Activated T-helper 2 cell treated with anti-CD3 and anti-CD28 coated beads, Interferon-gamma antibody, Interleukin-2, Interleukin-4, amounts not matched to agents 10 μg/mL and 5 μg/mL and 100 μg/mL, durations not matched to agents 14 hours and 24 hours and 36 hours (primary cell): ENCODE measurements at regions not wholly inside any gene's neighbourhood (a gene's known extent, or its start where the extent isn't known, plus 50 kb on each side); places are given as distances from the start of the nearest gene placed in this dataset.

ENCODE experiments used
- DNase-seq: peaks from one replicate; pipeline ENCODE4 v3.0.0; 2021; ENCODE audit warnings: low spot score
- H3K27ac Mint-ChIP-seq: one replicate; pipeline ENCODE4 v1.8.0; 2021; ENCODE audit warnings: mixed read lengths
- H3K27me3 Mint-ChIP-seq: one replicate; pipeline ENCODE4 v1.8.0; 2021; ENCODE audit warnings: low read depth, mixed read lengths
- H3K36me3 Mint-ChIP-seq: one replicate; pipeline ENCODE4 v1.8.0; 2021; ENCODE audit warnings: low read depth, mixed read lengths
- H3K4me1 Mint-ChIP-seq: one replicate; pipeline ENCODE4 v1.8.0; 2021; ENCODE audit warnings: low read depth, mixed read lengths
- H3K4me3 Mint-ChIP-seq: one replicate; pipeline ENCODE4 v1.8.0; 2021; ENCODE audit warnings: low read depth, mild to moderate bottlenecking, moderate library complexity, mixed read lengths
- H3K9me3 Mint-ChIP-seq: one replicate; pipeline ENCODE4 v1.8.0; 2021; ENCODE audit warnings: mixed read lengths
- intact Hi-C: fragments of 100-400 bp; cut with micrococcal nuclease; formaldehyde crosslinking; loops from one replicate; pipeline ENCODE4 v1.15.1; 2023

DNA sequence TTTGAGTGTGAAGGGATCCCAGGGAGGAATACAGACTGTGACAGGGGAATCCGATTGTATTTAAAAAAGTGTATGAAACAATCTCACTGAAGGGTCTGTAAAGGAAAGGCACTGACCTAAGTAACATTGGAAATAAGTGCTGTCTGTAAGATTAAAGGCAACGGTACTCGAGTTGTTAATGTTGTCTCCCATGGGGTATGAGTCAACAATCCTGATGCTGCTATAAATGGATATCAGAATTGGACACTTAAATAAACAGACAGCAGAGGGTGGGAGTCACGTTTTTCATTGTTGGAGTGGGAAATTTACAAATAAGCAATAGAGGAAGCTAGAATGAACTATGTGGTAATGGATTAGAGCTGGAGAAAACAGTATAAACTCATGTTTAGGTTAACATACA lies 452.4 kb upstream of the RGPD4 start:
- Mint-ChIP-seq H3K27me3 (no peaks in the 10 kb centered on the region), H3K4me3 (no peak overlapping the region), H3K4me1 (no peaks in the 10 kb centered on the region), H3K9me3 (peaks cover 11% of the 10 kb centered on the region), H3K27ac (no peak overlapping the region), H3K36me3 (no peaks in the 10 kb centered on the region)
- intact Hi-C loops, result no loop called here
- DNase-seq, result no peak

DNA sequence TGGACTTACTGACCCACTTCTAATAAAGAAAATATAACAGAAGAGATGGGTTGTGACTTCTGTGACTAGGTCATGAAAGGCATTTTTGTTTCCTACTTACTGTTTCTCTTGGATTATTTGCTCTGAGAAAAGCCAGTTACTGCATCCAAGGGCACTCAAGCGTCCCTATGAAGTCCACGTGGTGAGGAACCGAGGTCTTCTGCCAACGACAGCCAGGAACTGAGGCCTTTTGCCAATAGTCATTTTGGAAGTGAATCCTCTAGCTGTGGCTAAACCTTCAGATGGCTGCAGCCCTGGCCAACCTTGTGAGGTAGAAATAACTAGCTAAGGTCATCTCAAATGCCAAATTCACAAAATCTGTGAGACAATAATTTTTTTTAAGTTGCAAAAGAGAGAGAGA lies 449.8 kb upstream of the RGPD4 start:
- Mint-ChIP-seq H3K27ac (no peak overlapping the region), H3K27me3 (no peaks in the 10 kb centered on the region), H3K9me3 (peaks cover 5% of the 10 kb centered on the region), H3K4me1 (no peaks in the 10 kb centered on the region), H3K36me3 (no peaks in the 10 kb centered on the region), H3K4me3 (no peak overlapping the region)
- intact Hi-C loops, result no loop called here
- DNase-seq, result no peak

DNA sequence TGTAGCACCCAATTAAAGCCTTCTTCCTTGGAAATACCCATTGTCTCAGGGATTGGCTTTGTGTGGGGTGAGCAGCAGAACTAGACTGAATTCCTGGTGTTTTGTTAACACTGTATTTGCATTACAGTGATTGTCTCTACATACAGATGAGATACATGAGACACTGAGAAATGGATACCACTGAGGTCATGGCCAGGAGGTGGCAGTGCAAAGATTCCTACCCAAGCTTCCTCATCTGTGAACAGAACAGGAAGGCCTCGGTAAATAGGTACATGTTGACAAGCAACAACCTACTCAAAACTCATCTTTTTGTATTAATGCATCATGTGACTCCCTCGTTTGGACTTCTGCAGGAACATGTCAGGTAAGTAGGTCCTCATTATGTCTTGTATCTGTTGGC lies 445.8 kb upstream of the RGPD4 start:
- Mint-ChIP-seq H3K27ac (no peak overlapping the region), H3K4me3 (no peak overlapping the region), H3K36me3 (no peaks in the 10 kb centered on the region), H3K9me3 (peaks cover 4% of the 10 kb centered on the region), H3K4me1 (no peaks in the 10 kb centered on the region), H3K27me3 (no peaks in the 10 kb centered on the region)
- intact Hi-C loops, result no loop called here
- DNase-seq, result no peak

GRCh38 chr2:107383691-107384090 lies 443.0 kb upstream of the RGPD4 start:
- H3K9me3 Mint-ChIP-seq, result peaks cover 11% of the 10 kb centered on the region

GRCh38 chr2:107384422-107384821 lies 442.3 kb upstream of the RGPD4 start:
- DNase-seq, result no peak
- Mint-ChIP-seq H3K27ac (no peak overlapping the region), H3K27me3 (no peaks in the 10 kb centered on the region), H3K4me3 (no peak overlapping the region), H3K4me1 (no peaks in the 10 kb centered on the region), H3K9me3 (peaks cover 15% of the 10 kb centered on the region), H3K36me3 (no peaks in the 10 kb centered on the region)
- intact Hi-C loops, result no loop called here

More at GRCh38 chr2:107383691-107384090, 443.0 kb upstream of the RGPD4 start:
- no peak for DNase-seq
- Mint-ChIP-seq H3K27ac (no peak overlapping the region), H3K36me3 (no peaks in the 10 kb centered on the region), H3K27me3 (no peaks in the 10 kb centered on the region), H3K4me3 (no peak overlapping the region), H3K4me1 (no peaks in the 10 kb centered on the region)
- intact Hi-C loops, result no loop called here

- H3K4me1 Mint-ChIP-seq, result no peaks in the 10 kb centered on the region
- H3K9me3 Mint-ChIP-seq, result peaks cover 15% of the 10 kb centered on the region
- H3K27me3 Mint-ChIP-seq, result no peaks in the 10 kb centered on the region
- DNase-seq, result no peak
- no peak overlapping the region for H3K4me3 Mint-ChIP-seq
- no peaks in the 10 kb centered on the region for H3K36me3 Mint-ChIP-seq
- H3K27ac Mint-ChIP-seq, result no peak overlapping the region
- intact Hi-C loops, result no loop called here
Observed at GRCh38 chr2:107385921-107386320, 440.8 kb upstream of the RGPD4 start.

DNA sequence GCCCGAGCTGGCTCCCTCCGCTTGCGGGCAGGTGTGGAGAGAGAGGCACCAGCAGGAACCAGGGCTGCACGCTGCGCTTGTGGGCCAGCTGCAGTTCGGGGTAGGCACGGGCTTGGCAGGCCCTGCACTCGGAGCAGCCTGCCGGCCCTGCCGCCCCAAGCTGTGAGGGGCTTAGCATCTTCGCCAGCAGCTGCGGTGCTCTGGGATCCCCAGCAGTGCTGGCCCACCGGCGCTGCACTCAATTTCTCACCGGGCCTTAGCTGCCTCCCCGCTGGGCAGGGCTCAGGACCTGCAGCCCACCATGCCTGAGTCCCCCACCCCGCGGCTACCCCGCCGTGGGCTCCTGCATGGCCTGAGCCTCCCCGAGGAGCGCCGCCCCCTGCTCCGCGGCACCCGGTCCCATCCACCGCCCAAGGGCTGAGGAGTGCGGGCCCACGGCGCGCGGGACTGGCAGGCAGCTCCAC lies 434.4 kb upstream of the RGPD4 start:
- Mint-ChIP-seq H3K4me1 (no peaks in the 10 kb centered on the region), H3K9me3 (peaks cover 10% of the 10 kb centered on the region), H3K36me3 (no peaks in the 10 kb centered on the region), H3K4me3 (no peak overlapping the region), H3K27ac (no peak overlapping the region), H3K27me3 (no peaks in the 10 kb centered on the region)
- DNase-seq, result no peak
- intact Hi-C loops, result no loop called here

DNA sequence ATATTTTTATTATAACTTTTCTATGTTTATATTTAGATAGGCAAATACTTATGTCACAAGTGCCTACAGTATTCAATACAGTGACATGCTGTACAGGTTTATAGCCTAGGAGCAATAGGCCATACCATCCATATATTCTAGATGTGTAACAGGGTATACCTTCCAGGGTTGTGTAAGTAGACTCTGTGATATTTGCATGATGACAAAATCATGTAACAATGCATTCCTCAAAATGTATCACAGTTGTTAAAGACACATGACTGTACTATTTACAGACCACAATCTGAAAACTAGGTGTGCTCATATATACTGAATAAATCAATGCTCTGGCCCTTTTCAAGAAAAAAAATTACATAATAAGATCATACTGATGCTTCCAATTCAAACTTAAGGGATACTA lies 433.2 kb upstream of the RGPD4 start:
- H3K36me3 Mint-ChIP-seq, result no peaks in the 10 kb centered on the region
- intact Hi-C loops, result no loop called here

DNA sequence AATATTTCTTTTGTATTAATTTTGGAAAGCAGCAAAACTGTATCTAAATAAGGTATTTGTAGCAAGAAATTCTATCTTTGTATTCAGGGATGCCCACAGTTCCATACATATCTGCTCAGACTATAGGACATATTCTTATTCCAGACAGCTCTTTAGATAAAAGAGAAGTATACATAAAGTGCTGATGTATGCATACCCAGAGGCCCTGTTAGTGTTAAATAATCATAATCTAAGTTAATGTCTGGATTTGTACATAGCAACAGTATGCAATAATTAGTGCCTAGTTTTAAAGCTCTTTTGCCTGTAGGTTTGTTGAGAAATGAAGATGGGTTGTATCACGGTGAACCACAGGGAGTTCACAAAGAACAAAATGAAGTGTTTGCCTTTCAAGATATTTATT lies 428.0 kb upstream of the RGPD4 start:
- DNase-seq, result no peak
- H3K27ac Mint-ChIP-seq, result no peak overlapping the region
- no peak overlapping the region for H3K4me3 Mint-ChIP-seq
- no peaks in the 10 kb centered on the region for H3K4me1 Mint-ChIP-seq
- intact Hi-C loops, result no loop called here
- no peaks in the 10 kb centered on the region for H3K9me3 Mint-ChIP-seq
- H3K27me3 Mint-ChIP-seq, result no peaks in the 10 kb centered on the region
- no peaks in the 10 kb centered on the region for H3K36me3 Mint-ChIP-seq

More for the DNA sequence above, 433.2 kb upstream of the RGPD4 start:
- H3K4me1 Mint-ChIP-seq, result no peaks in the 10 kb centered on the region
- peaks cover 4% of the 10 kb centered on the region for H3K9me3 Mint-ChIP-seq
- H3K27me3 Mint-ChIP-seq, result no peaks in the 10 kb centered on the region
- no peak overlapping the region for H3K4me3 Mint-ChIP-seq
- DNase-seq, result no peak
- no peak overlapping the region for H3K27ac Mint-ChIP-seq

DNA sequence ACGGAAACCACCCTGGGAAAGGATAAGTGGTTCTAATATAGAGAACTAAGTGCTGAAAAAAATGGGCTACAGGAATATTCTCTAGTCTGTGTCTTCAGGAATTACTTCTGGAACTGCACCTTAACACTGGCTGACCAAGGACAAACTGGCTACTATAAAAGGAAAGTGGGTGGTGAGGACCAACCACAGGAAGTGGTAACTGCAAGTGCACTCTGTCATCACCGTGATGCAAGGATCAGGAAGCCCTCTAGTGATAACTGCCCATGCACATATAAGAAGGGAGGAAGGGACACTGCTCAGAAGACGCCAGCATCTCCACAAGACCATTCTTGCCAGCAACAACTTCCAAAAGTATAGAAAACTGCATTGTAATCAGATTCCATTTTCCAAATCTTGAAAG lies 424.4 kb upstream of the RGPD4 start:
- H3K9me3 Mint-ChIP-seq, result no peaks in the 10 kb centered on the region
- H3K27me3 Mint-ChIP-seq, result no peaks in the 10 kb centered on the region
- no peaks in the 10 kb centered on the region for H3K4me1 Mint-ChIP-seq
- H3K4me3 Mint-ChIP-seq, result no peak overlapping the region
- H3K36me3 Mint-ChIP-seq, result no peaks in the 10 kb centered on the region
- intact Hi-C loops, result no loop called here
- DNase-seq, result no peak
- H3K27ac Mint-ChIP-seq, result no peak overlapping the region

GRCh38 chr2:107405261-107405660 lies 421.4 kb upstream of the RGPD4 start:
- Mint-ChIP-seq H3K36me3 (no peaks in the 10 kb centered on the region), H3K27ac (no peak overlapping the region), H3K27me3 (no peaks in the 10 kb centered on the region), H3K4me1 (no peaks in the 10 kb centered on the region), H3K4me3 (no peak overlapping the region), H3K9me3 (no peaks in the 10 kb centered on the region)
- intact Hi-C loops, result no loop called here
- DNase-seq, result no peak

DNA sequence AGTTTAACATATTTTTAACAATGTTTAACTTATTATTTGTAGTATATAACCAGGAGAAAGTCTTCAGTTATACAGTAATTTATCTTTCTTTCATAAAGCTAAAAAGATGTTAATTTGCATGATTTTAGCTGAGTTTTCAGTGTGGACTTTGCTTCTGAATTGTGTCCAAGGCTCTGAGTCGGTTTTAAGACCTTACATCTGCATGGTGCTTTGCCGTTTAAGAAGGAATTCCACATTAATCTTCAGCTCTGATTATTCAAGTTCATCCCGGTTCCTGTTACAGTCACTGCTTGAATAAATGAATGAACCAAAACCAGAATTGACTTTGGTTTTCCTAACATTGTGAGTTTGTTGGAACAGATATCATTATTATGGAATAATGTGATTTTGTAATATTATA lies 419.7 kb upstream of the RGPD4 start:
- no peaks in the 10 kb centered on the region for H3K4me1 Mint-ChIP-seq
- no peak for DNase-seq
- H3K4me3 Mint-ChIP-seq, result no peak overlapping the region
- H3K27me3 Mint-ChIP-seq, result no peaks in the 10 kb centered on the region
- no peak overlapping the region for H3K27ac Mint-ChIP-seq
- intact Hi-C loops, result no loop called here
- no peaks in the 10 kb centered on the region for H3K9me3 Mint-ChIP-seq
- no peaks in the 10 kb centered on the region for H3K36me3 Mint-ChIP-seq

DNA sequence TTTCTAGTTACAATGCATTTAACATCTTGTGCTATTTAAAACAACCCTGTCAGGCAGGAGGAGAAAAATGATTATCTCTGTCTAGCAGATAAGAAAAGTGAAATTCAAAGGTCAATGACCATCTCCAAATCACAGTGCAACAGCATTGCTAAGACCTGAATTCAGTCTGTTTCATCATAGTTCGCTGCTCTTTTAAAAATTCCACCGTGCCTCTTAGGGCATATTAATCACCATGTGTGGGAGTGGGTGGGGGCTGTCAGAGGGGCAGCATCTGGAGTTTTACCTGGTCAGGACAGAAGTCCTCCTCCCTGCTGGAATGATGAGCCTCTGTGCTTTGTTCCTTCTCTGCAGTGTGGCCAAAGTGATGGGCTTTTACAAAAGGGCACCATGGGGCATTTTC lies 418.7 kb upstream of the RGPD4 start:
- intact Hi-C loops, result no loop called here
- no peaks in the 10 kb centered on the region for H3K27me3 Mint-ChIP-seq
- H3K4me3 Mint-ChIP-seq, result no peak overlapping the region
- no peak for DNase-seq
- H3K4me1 Mint-ChIP-seq, result no peaks in the 10 kb centered on the region
- H3K9me3 Mint-ChIP-seq, result no peaks in the 10 kb centered on the region
- no peaks in the 10 kb centered on the region for H3K36me3 Mint-ChIP-seq
- H3K27ac Mint-ChIP-seq, result no peak overlapping the region

- H3K27me3 Mint-ChIP-seq, result no peaks in the 10 kb centered on the region
- intact Hi-C loops, result no loop called here
- H3K4me1 Mint-ChIP-seq, result no peaks in the 10 kb centered on the region
- H3K27ac Mint-ChIP-seq, result no peak overlapping the region
- no peaks in the 10 kb centered on the region for H3K9me3 Mint-ChIP-seq
- H3K4me3 Mint-ChIP-seq, result no peak overlapping the region
- DNase-seq, result no peak
- H3K36me3 Mint-ChIP-seq, result no peaks in the 10 kb centered on the region
Observed at GRCh38 chr2:107411267-107411666, 415.4 kb upstream of the RGPD4 start.
